ENCODE measurements at regions not wholly inside any gene's neighbourhood (a gene's known extent, or its start where the extent isn't known, plus 50 kb on each side); places are given as distances from the start of the nearest gene placed in this dataset.

GRCh38 chr13:58134012-58134411 lies 502.5 kb downstream of the PCDH17 start (continued):
- TF ChIP-seq ZBTB33 (IDR thresholded peaks at IDR 0.05; ENCODE audit: borderline replicate concordance, low read depth) (no peak), USF2 (IDR thresholded peaks at IDR 0.05; ENCODE audit: borderline replicate concordance, low read depth, low read length) (no peak)

GRCh38 chr13:58134525-58134924 lies 503.0 kb downstream of the PCDH17 start:
- TF ChIP-seq FOXJ3 (CRISPR knock-in tag; IDR thresholded peaks at IDR 0.05) (no peak), USF2 (IDR thresholded peaks at IDR 0.05; ENCODE audit: borderline replicate concordance, low read depth, low read length) (no peak), MEF2A (IDR thresholded peaks at IDR 0.05; ENCODE audit: borderline replicate concordance, low read depth) (no peak), NRF1 (IDR thresholded peaks at IDR 0.05; ENCODE audit: low read depth, low read length) (no peak), REST (IDR thresholded peaks at IDR 0.05; ENCODE audit: low read depth, low read length) (no peak), GABPA (IDR thresholded peaks at IDR 0.05; ENCODE audit: low read depth) (no peak)
- CTCF ChIA-PET = no interaction called here

More at GRCh38 chr13:58134525-58134924, 503.0 kb downstream of the PCDH17 start:
- no peak overlapping the region for H3K27ac ChIP-seq (ENCODE audit: low read depth in 2 of 2, low read length in 1 of 2)
- H3K79me2 ChIP-seq (ENCODE audit: insufficient read depth) = no peaks in the 10 kb centered on the region
- POLR2A ChIA-PET = no interaction called here
- WGBS (ENCODE audit: low lambda C conversion rate) = 69% methylated on average over 5 of the region's 5 CpGs
- no peaks in the 10 kb centered on the region for H3K9me3 ChIP-seq
- H3K9ac ChIP-seq = no peak overlapping the region
- no peak overlapping the region for H3K4me2 ChIP-seq
- H3K27me3 ChIP-seq (ENCODE audit: insufficient read depth) = no peaks in the 10 kb centered on the region
- H3F3A ChIP-seq (replicated peaks; ENCODE audit: insufficient read depth) = no peaks in the 10 kb centered on the region
- H3K9me2 ChIP-seq = no peaks in the 10 kb centered on the region
- no peak for DNase-seq
- no peaks in the 10 kb centered on the region for H3K4me1 ChIP-seq (ENCODE audit: control insufficient read depth in 1 of 2, insufficient read depth in 2 of 2, low read depth in 1 of 2, low read length in 1 of 2)
- H2AFZ ChIP-seq (ENCODE audit: low read depth) = no peak overlapping the region
- H3K36me3 ChIP-seq (replicated peaks in 1 of 2; ENCODE audit: control insufficient read depth in 1 of 2, insufficient read depth in 2 of 2, low read length in 1 of 2) = no peaks in the 10 kb centered on the region
- H4K20me1 ChIP-seq (ENCODE audit: insufficient read depth) = no peaks in the 10 kb centered on the region
- H3K4me3 ChIP-seq (ENCODE audit: low read depth in 2 of 2, low read length in 1 of 2) = no peak overlapping the region
